ENCODE measurements at regions not wholly inside any gene's neighbourhood (a gene's known extent, or its start where the extent isn't known, plus 50 kb on each side); places are given as distances from the start of the nearest gene placed in this dataset.

- Histone ChIP-seq H3F3A (ENCODE audit: low read depth) (no peaks in the 10 kb centered on the region), H3K4me3 (no peak overlapping the region), H3K4me2 (no peak overlapping the region), H3K9ac (no peak overlapping the region), H3K9me3 (ENCODE audit: low read depth) (no peaks in the 10 kb centered on the region), H3K4me1 (no peaks in the 10 kb centered on the region), H3K27ac (no peak overlapping the region), H2AFZ (replicated peaks) (no peak overlapping the region), H3K79me2 (ENCODE audit: low read depth) (no peaks in the 10 kb centered on the region), H3K27me3 (no peaks in the 10 kb centered on the region), H4K20me1 (ENCODE audit: low read depth) (no peaks in the 10 kb centered on the region), H3K36me3 (no peaks in the 10 kb centered on the region)
- TF ChIP-seq EZH2 (IDR thresholded peaks at IDR 0.05) = no peak
- TF ChIP-seq CTCF (IDR thresholded peaks at IDR 0.05) = no peak
- TF ChIP-seq EZH2phosphoT487 (IDR thresholded peaks at IDR 0.05) = no peak
- H3K4me3 Mint-ChIP-seq = no peak overlapping the region
- no peaks in the 10 kb centered on the region for H3K36me3 Mint-ChIP-seq
- no peaks in the 10 kb centered on the region for H3K27me3 Mint-ChIP-seq (ENCODE audit: insufficient read depth, low read depth)
- no peak overlapping the region for H3K27ac Mint-ChIP-seq
- no peaks in the 10 kb centered on the region for H3K9me3 Mint-ChIP-seq
- no peak for DNase-seq (ENCODE audit: low spot score)
- H3K4me1 Mint-ChIP-seq = no peaks in the 10 kb centered on the region
These were observed 1244.5 kb downstream of the PCDH7 start for GRCh38 chr4:31964685-31965084.

GRCh38 chr4:31968842-31969241 is 1248.7 kb downstream of the PCDH7 start:
- no peak overlapping the region for H3K4me3 ChIP-seq
- no peaks in the 10 kb centered on the region for H3K36me3 ChIP-seq
- Mint-ChIP-seq H3K27ac (no peak overlapping the region), H3K9me3 (no peaks in the 10 kb centered on the region), H3K36me3 (no peaks in the 10 kb centered on the region), H3K4me3 (no peak overlapping the region), H3K4me1 (no peaks in the 10 kb centered on the region), H3K27me3 (ENCODE audit: insufficient read depth, low read depth) (no peaks in the 10 kb centered on the region)
- H2AFZ ChIP-seq (replicated peaks) = no peak overlapping the region
- no peak overlapping the region for H3K9ac ChIP-seq
- no peak overlapping the region for H3K4me2 ChIP-seq
- DNase-seq (ENCODE audit: low spot score) = no peak
- no peaks in the 10 kb centered on the region for H3K79me2 ChIP-seq (ENCODE audit: low read depth)
- no peaks in the 10 kb centered on the region for H3K27me3 ChIP-seq
- no peaks in the 10 kb centered on the region for H4K20me1 ChIP-seq (ENCODE audit: low read depth)
- no peak overlapping the region for H3K27ac ChIP-seq
- TF ChIP-seq CTCF (IDR thresholded peaks at IDR 0.05) = no peak
- TF ChIP-seq EZH2phosphoT487 (IDR thresholded peaks at IDR 0.05) = no peak
- no peak for TF ChIP-seq EZH2 (IDR thresholded peaks at IDR 0.05)
- H3K9me3 ChIP-seq (ENCODE audit: low read depth) = no peaks in the 10 kb centered on the region
- no peaks in the 10 kb centered on the region for H3K4me1 ChIP-seq
- H3F3A ChIP-seq (ENCODE audit: low read depth) = no peaks in the 10 kb centered on the region

- Histone ChIP-seq H3F3A (ENCODE audit: low read depth) (no peaks in the 10 kb centered on the region), H3K9me3 (ENCODE audit: low read depth) (no peaks in the 10 kb centered on the region), H3K4me3 (no peak overlapping the region), H3K9ac (no peak overlapping the region), H3K4me1 (no peaks in the 10 kb centered on the region), H3K79me2 (ENCODE audit: low read depth) (no peaks in the 10 kb centered on the region), H3K36me3 (no peaks in the 10 kb centered on the region), H4K20me1 (ENCODE audit: low read depth) (no peaks in the 10 kb centered on the region), H3K4me2 (no peak overlapping the region), H3K27ac (no peak overlapping the region), H3K27me3 (no peaks in the 10 kb centered on the region), H2AFZ (replicated peaks) (no peak overlapping the region)
- TF ChIP-seq CTCF (IDR thresholded peaks at IDR 0.05) (no peak), EZH2phosphoT487 (IDR thresholded peaks at IDR 0.05) (no peak), EZH2 (IDR thresholded peaks at IDR 0.05) (no peak)
- H3K27ac Mint-ChIP-seq = no peak overlapping the region
- no peaks in the 10 kb centered on the region for H3K9me3 Mint-ChIP-seq
- no peak overlapping the region for H3K4me3 Mint-ChIP-seq
- no peaks in the 10 kb centered on the region for H3K27me3 Mint-ChIP-seq (ENCODE audit: insufficient read depth, low read depth)
- DNase-seq (ENCODE audit: low spot score) = no peak
- no peaks in the 10 kb centered on the region for H3K4me1 Mint-ChIP-seq
- no peaks in the 10 kb centered on the region for H3K36me3 Mint-ChIP-seq
These were observed 1254.4 kb downstream of the PCDH7 start for GRCh38 chr4:31974490-31975002.

Measured in neural progenitor cell (in vitro differentiated cells).